Stomach (tissue), 4 donors: ENCODE measurements at regions not wholly inside any gene's neighbourhood (a gene's known extent, or its start where the extent isn't known, plus 50 kb on each side); places are given as distances from the start of the nearest gene placed in this dataset.

Source experiments
- POLR2A ChIP-seq, 4 donors: fragments of 450-650 bp; IDR thresholded peaks; one replicate each; pipeline ENCODE4 v1.6.1; 2016; ENCODE audit warnings: antibody characterized with exemption in 4 of 4, control low read depth in 2 of 4, mild to moderate bottlenecking in 1 of 4, moderate library complexity in 1 of 4
- POLR2AphosphoS5 ChIP-seq, 3 donors: sonication (generic); formaldehyde crosslinking; IDR thresholded peaks; one replicate each; pipeline ENCODE4 v1.6.1; 2016; ENCODE audit warnings: antibody characterized with exemption in 3 of 3
- TF ChIP-seq, protein P1 (sequence below), 7 experiments: fragments of 450-650 bp in 4 of 7; fragments of 200-600 bp in 3 of 7; sonication (generic) in 3 of 7; IDR thresholded peaks; one replicate each; pipeline ENCODE4 v1.5.1; 2016 to 2019; ENCODE audit warnings: antibody characterized with exemption in 7 of 7, control low read depth in 2 of 7, mild to moderate bottlenecking in 1 of 7

- TF ChIP-seq, protein P1, sequence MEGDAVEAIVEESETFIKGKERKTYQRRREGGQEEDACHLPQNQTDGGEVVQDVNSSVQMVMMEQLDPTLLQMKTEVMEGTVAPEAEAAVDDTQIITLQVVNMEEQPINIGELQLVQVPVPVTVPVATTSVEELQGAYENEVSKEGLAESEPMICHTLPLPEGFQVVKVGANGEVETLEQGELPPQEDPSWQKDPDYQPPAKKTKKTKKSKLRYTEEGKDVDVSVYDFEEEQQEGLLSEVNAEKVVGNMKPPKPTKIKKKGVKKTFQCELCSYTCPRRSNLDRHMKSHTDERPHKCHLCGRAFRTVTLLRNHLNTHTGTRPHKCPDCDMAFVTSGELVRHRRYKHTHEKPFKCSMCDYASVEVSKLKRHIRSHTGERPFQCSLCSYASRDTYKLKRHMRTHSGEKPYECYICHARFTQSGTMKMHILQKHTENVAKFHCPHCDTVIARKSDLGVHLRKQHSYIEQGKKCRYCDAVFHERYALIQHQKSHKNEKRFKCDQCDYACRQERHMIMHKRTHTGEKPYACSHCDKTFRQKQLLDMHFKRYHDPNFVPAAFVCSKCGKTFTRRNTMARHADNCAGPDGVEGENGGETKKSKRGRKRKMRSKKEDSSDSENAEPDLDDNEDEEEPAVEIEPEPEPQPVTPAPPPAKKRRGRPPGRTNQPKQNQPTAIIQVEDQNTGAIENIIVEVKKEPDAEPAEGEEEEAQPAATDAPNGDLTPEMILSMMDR (IDR thresholded peaks at IDR 0.05) = no peak
- TF ChIP-seq POLR2AphosphoS5 (IDR thresholded peaks at IDR 0.05) (no peak), POLR2A (IDR thresholded peaks at IDR 0.05) (no peak)
Measured at GRCh38 chr3:101941318-101942040, 92.2 kb downstream of the NFKBIZ start.
